ENCODE measurements at regions not wholly inside any gene's neighbourhood (a gene's known extent, or its start where the extent isn't known, plus 50 kb on each side); places are given as distances from the start of the nearest gene placed in this dataset.
"Not testable (repeated sequence)": the region's sequence is repeated elsewhere in the genome, so short reads cannot be mapped to it uniquely, and the experiment has no call there.

- no peaks in the 10 kb centered on the region for H3K27me3 Mint-ChIP-seq (ENCODE audit: low read depth in 2 of 2)
These were observed 211.0 kb upstream of the REG3G start for GRCh38 chr2:78814331-78814986.

GRCh38 chr2:78817430-78817829, 208.1 kb upstream of the REG3G start:
- Mint-ChIP-seq H3K4me1 (no peaks in the 10 kb centered on the region), H3K36me3 (no peaks in the 10 kb centered on the region), H3K4me3 (no peak overlapping the region), H3K27ac (no peak overlapping the region), H3K27me3 (ENCODE audit: low read depth in 2 of 2) (no peaks in the 10 kb centered on the region), H3K9me3 (peaks cover 5 to 7% of the 10 kb centered on the region in 2 donors)
- DNase-seq (no peak), ATAC-seq (no peak)
- no peaks in the 10 kb centered on the region for H3K36me3 ChIP-seq (ENCODE audit: control insufficient read depth, insufficient read depth, low read length)
- no peak for TF ChIP-seq CTCF (IDR thresholded peaks at IDR 0.05)
- no peaks in the 10 kb centered on the region for H3K4me1 ChIP-seq (ENCODE audit: control insufficient read depth, insufficient read depth, low read length)
- H3K4me3 ChIP-seq (ENCODE audit: low read length), result no peak overlapping the region
- 74% methylated on average over 4 of the region's 4 CpGs for WGBS (ENCODE audit: insufficient coverage)
- H3K27ac ChIP-seq (ENCODE audit: low read length), result no peak overlapping the region
- intact Hi-C loops (cut with micrococcal nuclease), result no loop called here
- H3K9me3 ChIP-seq (ENCODE audit: control insufficient read depth, insufficient read depth, low read length), result no peaks in the 10 kb centered on the region
- H3K27me3 ChIP-seq (ENCODE audit: control insufficient read depth, insufficient read depth, low read length), result no peaks in the 10 kb centered on the region

More at GRCh38 chr2:78814331-78814986, 211.0 kb upstream of the REG3G start:
- Histone ChIP-seq H3K36me3 (ENCODE audit: control insufficient read depth, insufficient read depth, low read length) (no peaks in the 10 kb centered on the region), H3K27me3 (ENCODE audit: control insufficient read depth, insufficient read depth, low read length) (no peaks in the 10 kb centered on the region), H3K4me3 (ENCODE audit: low read length) (no peak overlapping the region), H3K9me3 (ENCODE audit: control insufficient read depth, insufficient read depth, low read length) (no peaks in the 10 kb centered on the region), H3K4me1 (ENCODE audit: control insufficient read depth, insufficient read depth, low read length) (no peaks in the 10 kb centered on the region), H3K27ac (ENCODE audit: low read length) (no peak overlapping the region)
- no peak for TF ChIP-seq CTCF (IDR thresholded peaks at IDR 0.05)
- H3K4me1 Mint-ChIP-seq, result no peaks in the 10 kb centered on the region
- intact Hi-C loops (cut with micrococcal nuclease), result no loop called here
- H3K9me3 Mint-ChIP-seq, result peaks cover 3 to 8% of the 10 kb centered on the region in 2 donors
- WGBS (ENCODE audit: insufficient coverage), result 87% methylated on average over 8 of the region's 12 CpGs
- DNase-seq, result no peak
- H3K4me3 Mint-ChIP-seq, result no peak overlapping the region
- H3K36me3 Mint-ChIP-seq, result no peaks in the 10 kb centered on the region
- no peak for ATAC-seq
- no peak overlapping the region for H3K27ac Mint-ChIP-seq

- Histone ChIP-seq H3K9me3 (ENCODE audit: control insufficient read depth, insufficient read depth, low read length) (no peaks in the 10 kb centered on the region), H3K27me3 (ENCODE audit: control insufficient read depth, insufficient read depth, low read length) (no peaks in the 10 kb centered on the region), H3K36me3 (ENCODE audit: control insufficient read depth, insufficient read depth, low read length) (no peaks in the 10 kb centered on the region), H3K4me1 (ENCODE audit: control insufficient read depth, insufficient read depth, low read length) (no peaks in the 10 kb centered on the region), H3K27ac (ENCODE audit: low read length) (no peak overlapping the region), H3K4me3 (ENCODE audit: low read length) (no peak overlapping the region)
- Mint-ChIP-seq H3K27ac (no peak overlapping the region), H3K36me3 (no peaks in the 10 kb centered on the region), H3K27me3 (ENCODE audit: low read depth in 2 of 2) (no peaks in the 10 kb centered on the region), H3K4me1 (no peaks in the 10 kb centered on the region), H3K4me3 (no peak overlapping the region), H3K9me3 (peaks cover 7 to 13% of the 10 kb centered on the region in 2 donors)
- TF ChIP-seq CTCF (IDR thresholded peaks at IDR 0.05), result no peak
- intact Hi-C loops (cut with micrococcal nuclease), result no loop called here
- WGBS (ENCODE audit: insufficient coverage), result 71% methylated on average over 2 of the region's 2 CpGs
- DNase-seq (no peak), ATAC-seq (no peak)
These were observed 193.0 kb upstream of the REG3G start for GRCh38 chr2:78832481-78832880.

GRCh38 chr2:78839259-78839658, 186.2 kb upstream of the REG3G start:
- no peak for TF ChIP-seq CTCF (IDR thresholded peaks at IDR 0.05)
- H3K36me3 Mint-ChIP-seq, result no peaks in the 10 kb centered on the region

GRCh38 chr2:78840311-78840710, 185.2 kb upstream of the REG3G start:
- H3K27ac ChIP-seq (ENCODE audit: low read length); DNase-seq; H3K27me3 Mint-ChIP-seq (ENCODE audit: low read depth in 2 of 2); ATAC-seq; intact Hi-C loops (cut with micrococcal nuclease); H3K4me1 Mint-ChIP-seq; H3K9me3 ChIP-seq (ENCODE audit: control insufficient read depth, insufficient read depth, low read length); H3K27me3 ChIP-seq (ENCODE audit: control insufficient read depth, insufficient read depth, low read length); H3K27ac Mint-ChIP-seq; H3K4me3 ChIP-seq (ENCODE audit: low read length); H3K36me3 Mint-ChIP-seq; H3K36me3 ChIP-seq (ENCODE audit: control insufficient read depth, insufficient read depth, low read length); H3K4me3 Mint-ChIP-seq; H3K4me1 ChIP-seq (ENCODE audit: control insufficient read depth, insufficient read depth, low read length): not testable (repeated sequence)
- peaks cover 18% of the 10 kb centered on the region in 2 donors for H3K9me3 Mint-ChIP-seq
- WGBS (ENCODE audit: insufficient coverage), result 89% methylated on average over 9 of the region's 10 CpGs

More at GRCh38 chr2:78839259-78839658, 186.2 kb upstream of the REG3G start:
- no peak overlapping the region for H3K4me3 ChIP-seq (ENCODE audit: low read length)
- intact Hi-C loops (cut with micrococcal nuclease), result no loop called here
- Mint-ChIP-seq H3K27me3 (ENCODE audit: low read depth in 2 of 2) (no peaks in the 10 kb centered on the region), H3K4me1 (no peaks in the 10 kb centered on the region), H3K27ac (no peak overlapping the region), H3K4me3 (no peak overlapping the region), H3K9me3 (peaks cover 18 to 21% of the 10 kb centered on the region in 2 donors)
- H3K4me1 ChIP-seq (ENCODE audit: control insufficient read depth, insufficient read depth, low read length), result no peaks in the 10 kb centered on the region
- peaks cover 6% of the 10 kb centered on the region for H3K9me3 ChIP-seq (ENCODE audit: control insufficient read depth, insufficient read depth, low read length)
- H3K27ac ChIP-seq (ENCODE audit: low read length), result no peak overlapping the region
- DNase-seq (no peak), ATAC-seq (no peak)
- no peaks in the 10 kb centered on the region for H3K27me3 ChIP-seq (ENCODE audit: control insufficient read depth, insufficient read depth, low read length)
- no peaks in the 10 kb centered on the region for H3K36me3 ChIP-seq (ENCODE audit: control insufficient read depth, insufficient read depth, low read length)
- WGBS (ENCODE audit: insufficient coverage), result no CpG with 5 or more reads among the region's 3 CpGs

All from natural killer cell (primary cell).